B cell (primary cell): ENCODE measurements at regions not wholly inside any gene's neighbourhood (a gene's known extent, or its start where the extent isn't known, plus 50 kb on each side); places are given as distances from the start of the nearest gene placed in this dataset.

Source experiments
- ATAC-seq: fragments of 200-7000 bp; cut with Tn5 transposase; one replicate; pipeline ENCODE4 v1.10.0; 2021; ENCODE audit warnings: low read depth, mild to moderate bottlenecking, moderate number of reproducible peaks, moderate library complexity
- CTCF ChIA-PET: fragments of 350-600 bp; sonication (Branson Sonifier 250); formaldehyde crosslinking; loops from one replicate; lab custom pipeline; 2021; ENCODE audit warnings: antibody characterized with exemption, inconsistent platforms; lab: Charles Lee
- POLR2A ChIA-PET: fragments of 350-600 bp; sonication (Branson Sonifier 250); formaldehyde crosslinking; loops from one replicate; lab custom pipeline; 2021; ENCODE audit warnings: antibody characterized with exemption; lab: Charles Lee
- DNase-seq: peaks from one replicate; pipeline ENCODE4 v3.0.0; 2013
- H2AFZ ChIP-seq: 2 replicates; pipeline ENCODE4 v1.6.1; 2012; ENCODE audit warnings: mild to moderate bottlenecking, low read depth, low read length; ENCODE audit not compliant: insufficient read depth, poor library complexity, severe bottlenecking
- H3K27ac ChIP-seq, 2 donors: 1 replicate in 1 of 2; 2 replicates in 1 of 2; pipeline ENCODE4 v1.5.1; 2012 to 2013; ENCODE audit warnings: low read length in 2 of 2, mild to moderate bottlenecking in 2 of 2, moderate library complexity in 1 of 2
- H3K27me3 ChIP-seq, 4 experiments: fragments of 200-600 bp in 1 of 4; sonication (generic) in 1 of 4; replicated peaks in 1 of 4; 1 replicate in 2 of 4; 2 replicates in 2 of 4; pipeline versions ENCODE4 v1.6.1 to v1.7.0; 2013 to 2016; ENCODE audit warnings: low read length in 3 of 4, mild to moderate bottlenecking in 2 of 4, mixed read lengths in 1 of 4, moderate library complexity in 1 of 4; ENCODE audit not compliant: insufficient read depth in 4 of 4, control insufficient read depth in 3 of 4; ENCODE audit errors: control extremely low read depth in 1 of 4
- H3K36me3 ChIP-seq, 2 experiments: replicated peaks in 1 of 2; 1 replicate in 1 of 2; 2 replicates in 1 of 2; pipeline versions ENCODE4 v1.6.1 to v1.7.1; 2013; ENCODE audit warnings: low read length in 1 of 2; ENCODE audit not compliant: insufficient read depth in 2 of 2, control insufficient read depth in 1 of 2; ENCODE audit errors: control extremely low read depth in 1 of 2, extremely low read depth in 1 of 2
- H3K4me1 ChIP-seq, 2 donors: fragments of 200-600 bp in 1 of 2; sonication (generic) in 1 of 2; 1 replicate in 1 of 2; 2 replicates in 1 of 2; pipeline versions ENCODE4 v1.5.1 to v1.6.1; 2013 to 2017; ENCODE audit warnings: low read length in 2 of 2; ENCODE audit not compliant: control insufficient read depth in 2 of 2, insufficient read depth in 2 of 2
- H3K4me2 ChIP-seq: replicated peaks from 2 replicates; pipeline ENCODE3; 2012; ENCODE audit warnings: mild to moderate bottlenecking, low read depth, low read length; ENCODE audit not compliant: poor library complexity, severe bottlenecking
- H3K4me3 ChIP-seq, 5 experiments: fragments of 200-600 bp in 1 of 5; sonication (generic) in 1 of 5; 1 replicate in 3 of 5; 2 replicates in 2 of 5; pipeline versions ENCODE4 v1.5.1 to v1.7.0; 2011 to 2016; ENCODE audit warnings: low read length in 4 of 5, mild to moderate bottlenecking in 4 of 5, low read depth in 2 of 5, control low read depth in 1 of 5, moderate library complexity in 1 of 5; ENCODE audit not compliant: insufficient read depth in 1 of 5; ENCODE audit errors: control extremely low read depth in 1 of 5, extremely low read depth in 1 of 5
- H3K79me2 ChIP-seq: fragments of 200-600 bp; sonication (generic); one replicate; pipeline ENCODE4 v1.6.0; 2016; ENCODE audit warnings: low read length; ENCODE audit not compliant: control insufficient read depth, insufficient read depth
- H3K9ac ChIP-seq: fragments of 200-600 bp; sonication (generic); 2 replicates; pipeline ENCODE4 v1.6.1; 2017; ENCODE audit warnings: mild to moderate bottlenecking, low read length, moderate library complexity
- H3K9me3 ChIP-seq, 3 donors: one replicate each; pipeline versions ENCODE4 v1.6.1 to v1.7.1; 2013; ENCODE audit warnings: low read length in 2 of 3; ENCODE audit not compliant: control insufficient read depth in 2 of 3, insufficient read depth in 1 of 3; ENCODE audit errors: control extremely low read depth in 1 of 3
- H4K20me1 ChIP-seq: 2 replicates; pipeline ENCODE4 v1.6.0; 2012; ENCODE audit warnings: mild to moderate bottlenecking, low read length; ENCODE audit not compliant: insufficient read depth, control insufficient read depth, poor library complexity, severe bottlenecking
- H3K27ac Mint-ChIP-seq: one replicate; pipeline ENCODE4 v1.8.0; 2021; ENCODE audit warnings: mixed read lengths
- H3K27me3 Mint-ChIP-seq: one replicate; pipeline ENCODE4 v1.8.0; 2021; ENCODE audit warnings: mixed read lengths
- H3K4me1 Mint-ChIP-seq: one replicate; pipeline ENCODE4 v1.8.0; 2021; ENCODE audit warnings: mixed read lengths
- H3K4me3 Mint-ChIP-seq: one replicate; pipeline ENCODE4 v1.8.0; 2021; ENCODE audit warnings: mixed read lengths
- H3K9me3 Mint-ChIP-seq: one replicate; pipeline ENCODE4 v1.8.0; 2022; ENCODE audit warnings: mixed read lengths; ENCODE audit not compliant: insufficient read depth
- CTCF ChIP-seq: fragments of 200-600 bp; IDR thresholded peaks from one replicate; pipeline ENCODE4 v1.8.0; 2022; ENCODE audit warnings: antibody characterized with exemption, mild to moderate bottlenecking
- EZH2 ChIP-seq: IDR thresholded peaks from 2 replicates; pipeline ENCODE4 v1.6.1; 2012; ENCODE audit warnings: borderline replicate concordance, low read depth, mild to moderate bottlenecking, moderate library complexity, low read length; ENCODE audit not compliant: insufficient read depth, poor library complexity, severe bottlenecking
- WGBS: methylation state at CpG from one replicate; pipeline ENCODE4 v1.1.5; 2013; ENCODE audit warnings: missing lambda C conversion rate; ENCODE audit not compliant: insufficient coverage; 5-methylcytosine and 5-hydroxymethylcytosine counted together
- intact Hi-C: fragments of 100-400 bp; cut with micrococcal nuclease; formaldehyde crosslinking; loops from one replicate; pipeline ENCODE4 v1.10.0; 2022

GRCh38 chr7:121505540-121506182 lies 109.6 kb upstream of the FAM3C start:
- H3K4me3 ChIP-seq = no peak overlapping the region
- H3K36me3 ChIP-seq = no peaks in the 10 kb centered on the region
- no peaks in the 10 kb centered on the region for H3K27me3 ChIP-seq
- Mint-ChIP-seq H3K27ac (no peak overlapping the region), H3K27me3 (peaks cover 5% of the 10 kb centered on the region), H3K9me3 (peaks cover 16% of the 10 kb centered on the region), H3K4me3 (no peak overlapping the region), H3K4me1 (peaks cover 3% of the 10 kb centered on the region)
- no peak overlapping the region for H3K27ac ChIP-seq
- no peak overlapping the region for H3K9ac ChIP-seq
- ChIA-PET CTCF (no interaction called here), POLR2A (no interaction called here)
- H3K79me2 ChIP-seq = no peaks in the 10 kb centered on the region
- no peaks in the 10 kb centered on the region for H4K20me1 ChIP-seq
- H3K4me2 ChIP-seq = no peak overlapping the region
- 82% methylated on average over 5 of the region's 6 CpGs for WGBS
- peaks cover 4 to 22% (median 21%) of the 10 kb centered on the region in 3 donors for H3K9me3 ChIP-seq
- intact Hi-C loops = no loop called here
- DNase-seq = no peak
- TF ChIP-seq EZH2 (no peak), CTCF (no peak)
- no peak overlapping the region for H2AFZ ChIP-seq
- no peaks in the 10 kb centered on the region for H3K4me1 ChIP-seq
- ATAC-seq = no peak

- TF ChIP-seq EZH2 (no peak), CTCF (no peak)
- ATAC-seq (no peak), DNase-seq (no peak)
- Mint-ChIP-seq H3K27me3 (peaks cover 5% of the 10 kb centered on the region), H3K27ac (no peak overlapping the region), H3K4me3 (no peak overlapping the region), H3K4me1 (peaks cover 3% of the 10 kb centered on the region), H3K9me3 (peaks cover 16% of the 10 kb centered on the region)
- no peaks in the 10 kb centered on the region for H3K79me2 ChIP-seq
- no peak overlapping the region for H3K4me3 ChIP-seq
- no peak overlapping the region for H2AFZ ChIP-seq
- intact Hi-C loops = no loop called here
- H3K4me2 ChIP-seq = no peak overlapping the region
- H3K9ac ChIP-seq = no peak overlapping the region
- ChIA-PET POLR2A (no interaction called here), CTCF (no interaction called here)
- H4K20me1 ChIP-seq = no peaks in the 10 kb centered on the region
- WGBS = 100% methylated on average over 1 of the region's 1 CpG
- H3K36me3 ChIP-seq = no peaks in the 10 kb centered on the region
- H3K4me1 ChIP-seq = no peaks in the 10 kb centered on the region
- no peak overlapping the region for H3K27ac ChIP-seq
- H3K9me3 ChIP-seq = peaks cover 4 to 19% (median 16%) of the 10 kb centered on the region in 3 donors
- no peaks in the 10 kb centered on the region for H3K27me3 ChIP-seq
Measured at GRCh38 chr7:121505021-121505420, 108.9 kb upstream of the FAM3C start.
